Liver (tissue), 8 donors: ENCODE measurements at regions not wholly inside any gene's neighbourhood (a gene's known extent, or its start where the extent isn't known, plus 50 kb on each side); places are given as distances from the start of the nearest gene placed in this dataset.

Source experiments
- DNase-seq: peaks from one replicate; pipeline ENCODE4 v3.0.0-alpha.2; 2017; ENCODE audit warnings: low spot score
- H3K27ac ChIP-seq, 2 donors: one replicate each; pipeline ENCODE4 v1.7.0; 2013; ENCODE audit warnings: inconsistent platforms in 2 of 2, low read length in 2 of 2, control low read depth in 1 of 2, low read depth in 1 of 2, mild to moderate bottlenecking in 1 of 2
- H3K27me3 ChIP-seq, 4 donors: one replicate each; pipeline versions ENCODE4 v1.6.1 to v1.7.0; 2013; ENCODE audit warnings: low read length in 3 of 4, inconsistent platforms in 1 of 4, mild to moderate bottlenecking in 1 of 4, moderate library complexity in 1 of 4; ENCODE audit not compliant: control insufficient read depth in 4 of 4, insufficient read depth in 4 of 4
- H3K36me3 ChIP-seq, 4 donors: one replicate each; pipeline versions ENCODE4 v1.6.1 to v1.7.0; 2013; ENCODE audit warnings: low read length in 3 of 4, mild to moderate bottlenecking in 3 of 4, low read depth in 1 of 4, moderate library complexity in 1 of 4; ENCODE audit not compliant: control insufficient read depth in 4 of 4, insufficient read depth in 3 of 4
- H3K4me1 ChIP-seq, 4 donors: one replicate each; pipeline versions ENCODE4 v1.6.1 to v1.7.0; 2013; ENCODE audit warnings: low read length in 3 of 4, mild to moderate bottlenecking in 3 of 4, moderate library complexity in 1 of 4; ENCODE audit not compliant: control insufficient read depth in 4 of 4, insufficient read depth in 4 of 4
- H3K4me3 ChIP-seq, 3 donors: one replicate each; pipeline versions ENCODE4 v1.6.1 to v1.7.0; 2013; ENCODE audit warnings: low read length in 3 of 3, control low read depth in 1 of 3, low read depth in 1 of 3, mild to moderate bottlenecking in 1 of 3
- H3K9ac ChIP-seq, 2 donors: one replicate each; pipeline ENCODE4 v1.7.0; 2013; ENCODE audit warnings: low read length in 2 of 2, mild to moderate bottlenecking in 2 of 2, moderate library complexity in 2 of 2, control low read depth in 1 of 2, low read depth in 1 of 2
- H3K9me3 ChIP-seq, 4 donors: one replicate each; pipeline versions ENCODE4 v1.6.1 to v1.7.0; 2013; ENCODE audit warnings: low read length in 3 of 4; ENCODE audit not compliant: control insufficient read depth in 4 of 4
- ATF3 ChIP-seq: IDR thresholded peaks from 2 replicates; pipeline ENCODE4 v1.6.1; 2016; ENCODE audit warnings: antibody characterized with exemption
- CTCF ChIP-seq: fragments of 150-350 bp; IDR thresholded peaks from 2 replicates; pipeline ENCODE4 v1.5.1; 2017; ENCODE audit warnings: improper control_type of control experiment, low read depth, low read length; ENCODE audit not compliant: missing input control
- EGR1 ChIP-seq, 2 donors: IDR thresholded peaks; 2 replicates each; pipeline ENCODE4 v1.6.1; 2016 to 2018; ENCODE audit warnings: antibody characterized with exemption in 2 of 2, low read depth in 2 of 2
- GABPA ChIP-seq, 2 donors: IDR thresholded peaks in 1 of 2; conservative IDR thresholded peaks in 1 of 2; 2 replicates each; pipeline ENCODE4 v1.6.1; 2016; ENCODE audit warnings: antibody characterized with exemption in 2 of 2, mild to moderate bottlenecking in 1 of 2, moderate library complexity in 1 of 2
- HNF4A ChIP-seq, 2 donors: conservative IDR thresholded peaks; 2 replicates each; pipeline ENCODE4 v1.6.1; 2016; ENCODE audit warnings: antibody characterized with exemption in 2 of 2, mild to moderate bottlenecking in 2 of 2
- HNF4G ChIP-seq: IDR thresholded peaks from 2 replicates; pipeline ENCODE4 v1.6.1; 2016; ENCODE audit warnings: antibody characterized with exemption
- JUND ChIP-seq, 2 donors: IDR thresholded peaks; 2 replicates each; pipeline ENCODE4 v1.6.1; 2016; ENCODE audit warnings: antibody characterized with exemption in 2 of 2
- MAX ChIP-seq: IDR thresholded peaks from 2 replicates; pipeline ENCODE4 v1.6.1; 2016; ENCODE audit warnings: antibody characterized with exemption
- NR2F2 ChIP-seq: IDR thresholded peaks from 2 replicates; pipeline ENCODE4 v1.6.1; 2016; ENCODE audit warnings: antibody characterized with exemption
- REST ChIP-seq: IDR thresholded peaks from 2 replicates; pipeline ENCODE4 v1.6.1; 2016; ENCODE audit warnings: antibody characterized with exemption, mild to moderate bottlenecking
- RXRA ChIP-seq, 2 donors: IDR thresholded peaks; 2 replicates each; pipeline ENCODE4 v1.6.1; 2017 to 2018; ENCODE audit warnings: antibody characterized with exemption in 2 of 2, mild to moderate bottlenecking in 1 of 2
- SP1 ChIP-seq: IDR thresholded peaks from 2 replicates; pipeline ENCODE4 v1.6.1; 2018; ENCODE audit warnings: antibody characterized with exemption, mild to moderate bottlenecking
- WGBS: extraction: QIAGEN DNeasy Blood & Tissue Kit; methylation state at CpG from one replicate; pipeline ENCODE4 v1.1.7; 2013; 5-methylcytosine and 5-hydroxymethylcytosine counted together
- donor health status: healthy.
- donor health status: healthy.
- donor health status: healthy.
- donor health status: healthy.
- donor health status: healthy.

GRCh38 chrX:40449956-40450706 lies 130.6 kb upstream of the ATP6AP2 start:
- H3K4me1 ChIP-seq, result no peaks in the 10 kb centered on the region
- WGBS, result 66% methylated on average over 8 of the region's 8 CpGs

GRCh38 chrX:40449396-40449795 lies 131.4 kb upstream of the ATP6AP2 start:
- no peaks in the 10 kb centered on the region for H3K27me3 ChIP-seq
- whole genome bisulfite sequencing, result 82% methylated on average over 7 of the region's 7 CpGs
- H3K36me3 ChIP-seq, result no peaks in the 10 kb centered on the region
- DNase-seq, result no peak
- H3K9ac ChIP-seq, result no peak overlapping the region
- H3K27ac ChIP-seq, result no peak overlapping the region
- no peaks in the 10 kb centered on the region for H3K4me1 ChIP-seq
- peaks cover 0 to 3% (median 0%) of the 10 kb centered on the region in 4 donors for H3K9me3 ChIP-seq
- TF ChIP-seq NR2F2, result no peak
- no peak for TF ChIP-seq MAX
- TF ChIP-seq CTCF, result no peak
- TF ChIP-seq REST, result no peak
- TF ChIP-seq HNF4A (conservative IDR thresholded peaks at IDR 0.05), result no peak
- no peak for TF ChIP-seq HNF4G
- TF ChIP-seq GABPA (IDR thresholded peaks at IDR 0.05 in 1 of 2, conservative IDR thresholded peaks at IDR 0.05 in 1 of 2), result no peak
- TF ChIP-seq JUND (IDR thresholded peaks at IDR 0.05), result no peak
- H3K4me3 ChIP-seq, result no peak overlapping the region

More at GRCh38 chrX:40449956-40450706, 130.6 kb upstream of the ATP6AP2 start:
- H3K27me3 ChIP-seq, result no peaks in the 10 kb centered on the region
- H3K4me3 ChIP-seq, result no peak overlapping the region
- no peak overlapping the region for H3K9ac ChIP-seq
- TF ChIP-seq RXRA (IDR thresholded peaks at IDR 0.05), result no peak
- TF ChIP-seq EGR1 (IDR thresholded peaks at IDR 0.05; ENCODE audit: low read depth in 2 of 2), result no peak
- TF ChIP-seq MAX, result no peak
- no peak for TF ChIP-seq JUND (IDR thresholded peaks at IDR 0.05)
- no peak for TF ChIP-seq ATF3
- TF ChIP-seq NR2F2, result no peak
- TF ChIP-seq SP1, result no peak
- no peaks in the 10 kb centered on the region for H3K36me3 ChIP-seq
- peaks cover 0 to 3% (median 0%) of the 10 kb centered on the region in 4 donors for H3K9me3 ChIP-seq
- DNase-seq, result no peak
- H3K27ac ChIP-seq, result no peak overlapping the region
